WTC11 (cell line): ENCODE measurements at regions not wholly inside any gene's neighbourhood (a gene's known extent, or its start where the extent isn't known, plus 50 kb on each side); places are given as distances from the start of the nearest gene placed in this dataset.
A peak's percentile ranks its signal among the peaks of the same experiment; 100 is the strongest.

ENCODE experiments used
- ATAC-seq: fragments of 200-7000 bp; cut with Tn5 transposase; 2 replicates; pipeline ENCODE4 v1.10.0; 2021; ENCODE audit warnings: mild to moderate bottlenecking, moderate library complexity
- CTCF ChIA-PET: fragments of 300-600 bp; sonication (Branson Sonifier 250); formaldehyde crosslinking; loops from one replicate; lab custom pipeline; 2021; ENCODE audit warnings: antibody characterized with exemption; lab: Charles Lee
- POLR2A ChIA-PET: fragments of 350-600 bp; sonication (Branson Sonifier 250); formaldehyde crosslinking; loops from one replicate; lab custom pipeline; 2021; ENCODE audit warnings: antibody characterized with exemption; lab: Charles Lee
- DNase-seq: peaks from one replicate; pipeline ENCODE4 v3.0.0; 2021; ENCODE audit warnings: low spot score
- H3K27ac Mint-ChIP-seq: 2 replicates; pipeline ENCODE4 v1.8.0; 2021; ENCODE audit warnings: mixed read lengths
- H3K27me3 Mint-ChIP-seq: 2 replicates; pipeline ENCODE4 v1.8.0; 2021; ENCODE audit warnings: low read depth, mild to moderate bottlenecking, moderate library complexity, mixed read lengths
- H3K36me3 Mint-ChIP-seq: 2 replicates; pipeline ENCODE4 v1.8.0; 2021; ENCODE audit warnings: mixed read lengths
- H3K4me1 Mint-ChIP-seq: 2 replicates; pipeline ENCODE4 v1.8.0; 2022; ENCODE audit warnings: mixed read lengths
- H3K4me3 Mint-ChIP-seq: 2 replicates; pipeline ENCODE4 v1.8.0; 2021; ENCODE audit warnings: mild to moderate bottlenecking, moderate library complexity, mixed read lengths
- H3K9me3 Mint-ChIP-seq: 2 replicates; pipeline ENCODE4 v1.8.0; 2021; ENCODE audit warnings: mixed read lengths
- CREM ChIP-seq: sonication (generic); formaldehyde crosslinking; IDR thresholded peaks from 2 replicates; pipeline ENCODE4 v1.8.1; 2022; ENCODE audit warnings: mild to moderate bottlenecking, missing genetic modification reagents, moderate library complexity
- E2F5 ChIP-seq: sonication (generic); formaldehyde crosslinking; IDR thresholded peaks from 2 replicates; pipeline ENCODE4 v1.8.1; 2022; ENCODE audit warnings: mild to moderate bottlenecking, moderate library complexity, missing genetic modification reagents
- ELF4 ChIP-seq: sonication (generic); formaldehyde crosslinking; IDR thresholded peaks from 2 replicates; pipeline ENCODE4 v1.8.1; 2022; ENCODE audit warnings: low read depth, mild to moderate bottlenecking, moderate library complexity, missing genetic modification reagents
- ESRRA ChIP-seq: sonication (generic); formaldehyde crosslinking; IDR thresholded peaks from 2 replicates; pipeline ENCODE4 v1.8.1; 2022; ENCODE audit warnings: mild to moderate bottlenecking, missing genetic modification reagents, borderline replicate concordance
- HMGXB4 ChIP-seq: sonication (generic); formaldehyde crosslinking; IDR thresholded peaks from 2 replicates; pipeline ENCODE4 v1.8.1; 2023; ENCODE audit warnings: mild to moderate bottlenecking, moderate library complexity, missing genetic modification reagents
- JAZF1 ChIP-seq: fragments of 250-450 bp; sonication (Bioruptor Pico); IDR thresholded peaks from 2 replicates; pipeline ENCODE4 v1.9.0; 2021; ENCODE audit warnings: moderate library complexity, mild to moderate bottlenecking, inconsistent platforms
- JUN ChIP-seq: sonication (generic); formaldehyde crosslinking; IDR thresholded peaks from 2 replicates; pipeline ENCODE4 v1.8.0; 2023; ENCODE audit warnings: mild to moderate bottlenecking, missing genetic modification reagents
- KAT7 ChIP-seq: sonication (generic); formaldehyde crosslinking; IDR thresholded peaks from 2 replicates; pipeline ENCODE4 v1.8.1; 2023; ENCODE audit warnings: missing genetic modification reagents, mild to moderate bottlenecking, borderline replicate concordance
- MXD4 ChIP-seq: fragments of 250-450 bp; sonication (Bioruptor Pico); IDR thresholded peaks from 2 replicates; pipeline ENCODE4 v1.8.0; 2021; ENCODE audit warnings: mild to moderate bottlenecking, moderate library complexity, borderline replicate concordance
- NR1H2 ChIP-seq: sonication (generic); formaldehyde crosslinking; IDR thresholded peaks from 2 replicates; pipeline ENCODE4 v1.9.0; 2021; ENCODE audit warnings: mild to moderate bottlenecking, moderate library complexity, missing genetic modification reagents
- RELA ChIP-seq: sonication (generic); formaldehyde crosslinking; IDR thresholded peaks from 2 replicates; pipeline ENCODE4 v1.8.1; 2022; ENCODE audit warnings: missing genetic modification reagents, mild to moderate bottlenecking, borderline replicate concordance
- SP1 ChIP-seq: sonication (generic); formaldehyde crosslinking; conservative IDR thresholded peaks from 2 replicates; pipeline ENCODE4 v1.8.1; 2022; ENCODE audit warnings: missing genetic modification reagents
- ZNF138 ChIP-seq: sonication (generic); formaldehyde crosslinking; conservative IDR thresholded peaks from 2 replicates; pipeline ENCODE4 v1.8.1; 2022; ENCODE audit warnings: mild to moderate bottlenecking, moderate library complexity, missing genetic modification reagents
- ZNF219 ChIP-seq: sonication (generic); formaldehyde crosslinking; IDR thresholded peaks from 2 replicates; pipeline ENCODE4 v1.8.0; 2023; ENCODE audit warnings: missing genetic modification reagents, mild to moderate bottlenecking, borderline replicate concordance
- ZNF232 ChIP-seq: sonication (generic); formaldehyde crosslinking; IDR thresholded peaks from 2 replicates; pipeline ENCODE4 v1.8.0; 2022; ENCODE audit warnings: mild to moderate bottlenecking, missing genetic modification reagents
- ZNF512 ChIP-seq: sonication (generic); formaldehyde crosslinking; IDR thresholded peaks from 2 replicates; pipeline ENCODE4 v1.8.1; 2022; ENCODE audit warnings: missing genetic modification reagents, borderline replicate concordance
- TF ChIP-seq, protein P1 (sequence below): fragments of 250-450 bp; sonication (Bioruptor Pico); IDR thresholded peaks from 2 replicates; pipeline ENCODE4 v1.8.0; 2021; ENCODE audit warnings: mild to moderate bottlenecking
- TF ChIP-seq, protein P2 (sequence below): sonication (generic); formaldehyde crosslinking; IDR thresholded peaks from 2 replicates; pipeline ENCODE4 v1.8.0; 2023; ENCODE audit warnings: missing genetic modification reagents
- TF ChIP-seq, protein P3 (sequence below): sonication (generic); formaldehyde crosslinking; IDR thresholded peaks from 2 replicates; pipeline ENCODE4 v1.8.1; 2022; ENCODE audit warnings: low read depth, missing genetic modification reagents, borderline replicate concordance
- TF ChIP-seq, protein P4 (sequence below): fragments of 200-600 bp; IDR thresholded peaks from 2 replicates; pipeline ENCODE4 v1.8.0; 2022; ENCODE audit warnings: antibody characterized with exemption
- TF ChIP-seq, protein P5 (sequence below): fragments of 250-450 bp; sonication (Bioruptor Pico); IDR thresholded peaks from 2 replicates; pipeline ENCODE4 v1.9.0; 2021; ENCODE audit warnings: mild to moderate bottlenecking

DNA sequence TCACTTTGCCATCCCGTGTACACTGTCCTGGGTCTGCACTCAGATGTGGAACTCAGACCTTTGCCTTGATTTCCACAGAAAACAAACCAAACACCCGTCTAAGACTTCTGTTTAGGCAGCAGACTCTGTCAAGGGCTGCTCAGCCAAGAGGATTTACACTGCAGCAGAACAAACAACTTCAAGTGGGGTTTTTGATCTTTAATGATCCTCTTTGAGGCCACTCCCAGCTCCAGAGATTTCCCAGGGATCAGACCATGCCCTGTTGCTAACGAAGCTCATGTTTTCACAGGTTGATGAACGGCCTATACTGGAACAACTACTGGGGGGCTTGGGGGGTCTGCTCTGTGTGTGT, 52.5 kb upstream of the LGALSL start (continued):
- TF ChIP-seq, protein P1, sequence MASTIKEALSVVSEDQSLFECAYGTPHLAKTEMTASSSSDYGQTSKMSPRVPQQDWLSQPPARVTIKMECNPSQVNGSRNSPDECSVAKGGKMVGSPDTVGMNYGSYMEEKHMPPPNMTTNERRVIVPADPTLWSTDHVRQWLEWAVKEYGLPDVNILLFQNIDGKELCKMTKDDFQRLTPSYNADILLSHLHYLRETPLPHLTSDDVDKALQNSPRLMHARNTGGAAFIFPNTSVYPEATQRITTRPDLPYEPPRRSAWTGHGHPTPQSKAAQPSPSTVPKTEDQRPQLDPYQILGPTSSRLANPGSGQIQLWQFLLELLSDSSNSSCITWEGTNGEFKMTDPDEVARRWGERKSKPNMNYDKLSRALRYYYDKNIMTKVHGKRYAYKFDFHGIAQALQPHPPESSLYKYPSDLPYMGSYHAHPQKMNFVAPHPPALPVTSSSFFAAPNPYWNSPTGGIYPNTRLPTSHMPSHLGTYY, result no peak

GRCh38 chr2:64402876-64403275, 51.1 kb upstream of the LGALSL start:
- peak overlapping the region; percentile 63; the same call in 1 of the 2 replicates for H3K27ac Mint-ChIP-seq
- DNase-seq (no peak), ATAC-seq (no peak)
- no peaks in the 10 kb centered on the region for H3K36me3 Mint-ChIP-seq
- TF ChIP-seq ZNF219 (CRISPR knock-in tag) (no peak), JUN (CRISPR knock-in tag) (no peak)
- TF ChIP-seq, protein P2, sequence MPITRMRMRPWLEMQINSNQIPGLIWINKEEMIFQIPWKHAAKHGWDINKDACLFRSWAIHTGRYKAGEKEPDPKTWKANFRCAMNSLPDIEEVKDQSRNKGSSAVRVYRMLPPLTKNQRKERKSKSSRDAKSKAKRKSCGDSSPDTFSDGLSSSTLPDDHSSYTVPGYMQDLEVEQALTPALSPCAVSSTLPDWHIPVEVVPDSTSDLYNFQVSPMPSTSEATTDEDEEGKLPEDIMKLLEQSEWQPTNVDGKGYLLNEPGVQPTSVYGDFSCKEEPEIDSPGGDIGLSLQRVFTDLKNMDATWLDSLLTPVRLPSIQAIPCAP (CRISPR knock-in tag), result no peak
- ChIA-PET CTCF (interaction anchor here (0.5 to 2.5 kb wide), 3 partner anchors 40 to 226 kb away, joined by 3 to 12 read pairs (median 3); no protein-coding TSS in a partner anchor), POLR2A (no interaction called here)
- H3K27me3 Mint-ChIP-seq, result no peaks in the 10 kb centered on the region
- no peaks in the 10 kb centered on the region for H3K9me3 Mint-ChIP-seq
- H3K4me1 Mint-ChIP-seq, result peaks cover 62% of the 10 kb centered on the region
- no peak overlapping the region; the same call in 1 of the 2 replicates for H3K4me3 Mint-ChIP-seq

- ATAC-seq, result no peak
- DNase-seq, result no peak
- H3K9me3 Mint-ChIP-seq, result no peaks in the 10 kb centered on the region
- peak overlapping the region; percentile 97 for H3K27ac Mint-ChIP-seq
- POLR2A ChIA-PET, result no interaction called here
- peaks cover 62% of the 10 kb centered on the region for H3K4me1 Mint-ChIP-seq
- 0 out of 2 replicates have a peak overlapping the region, but pooled peaks have one; percentile 58 for H3K4me3 Mint-ChIP-seq
- TF ChIP-seq, protein P1, result no peak
- TF ChIP-seq SP1 (CRISPR knock-in tag), result no peak; the same call in 1 of the 2 replicates
- TF ChIP-seq KAT7 (CRISPR knock-in tag), result no peak
- no peak for TF ChIP-seq JAZF1 (CRISPR knock-in tag)
- no peak for TF ChIP-seq ZNF512 (CRISPR knock-in tag)
- no peak for TF ChIP-seq NR1H2 (CRISPR knock-in tag)
- TF ChIP-seq ZNF232 (CRISPR knock-in tag), result no peak
- no peak for TF ChIP-seq CREM
- TF ChIP-seq, protein P3, sequence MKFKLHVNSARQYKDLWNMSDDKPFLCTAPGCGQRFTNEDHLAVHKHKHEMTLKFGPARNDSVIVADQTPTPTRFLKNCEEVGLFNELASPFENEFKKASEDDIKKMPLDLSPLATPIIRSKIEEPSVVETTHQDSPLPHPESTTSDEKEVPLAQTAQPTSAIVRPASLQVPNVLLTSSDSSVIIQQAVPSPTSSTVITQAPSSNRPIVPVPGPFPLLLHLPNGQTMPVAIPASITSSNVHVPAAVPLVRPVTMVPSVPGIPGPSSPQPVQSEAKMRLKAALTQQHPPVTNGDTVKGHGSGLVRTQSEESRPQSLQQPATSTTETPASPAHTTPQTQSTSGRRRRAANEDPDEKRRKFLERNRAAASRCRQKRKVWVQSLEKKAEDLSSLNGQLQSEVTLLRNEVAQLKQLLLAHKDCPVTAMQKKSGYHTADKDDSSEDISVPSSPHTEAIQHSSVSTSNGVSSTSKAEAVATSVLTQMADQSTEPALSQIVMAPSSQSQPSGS (CRISPR knock-in tag), result no peak
- TF ChIP-seq, protein P4, sequence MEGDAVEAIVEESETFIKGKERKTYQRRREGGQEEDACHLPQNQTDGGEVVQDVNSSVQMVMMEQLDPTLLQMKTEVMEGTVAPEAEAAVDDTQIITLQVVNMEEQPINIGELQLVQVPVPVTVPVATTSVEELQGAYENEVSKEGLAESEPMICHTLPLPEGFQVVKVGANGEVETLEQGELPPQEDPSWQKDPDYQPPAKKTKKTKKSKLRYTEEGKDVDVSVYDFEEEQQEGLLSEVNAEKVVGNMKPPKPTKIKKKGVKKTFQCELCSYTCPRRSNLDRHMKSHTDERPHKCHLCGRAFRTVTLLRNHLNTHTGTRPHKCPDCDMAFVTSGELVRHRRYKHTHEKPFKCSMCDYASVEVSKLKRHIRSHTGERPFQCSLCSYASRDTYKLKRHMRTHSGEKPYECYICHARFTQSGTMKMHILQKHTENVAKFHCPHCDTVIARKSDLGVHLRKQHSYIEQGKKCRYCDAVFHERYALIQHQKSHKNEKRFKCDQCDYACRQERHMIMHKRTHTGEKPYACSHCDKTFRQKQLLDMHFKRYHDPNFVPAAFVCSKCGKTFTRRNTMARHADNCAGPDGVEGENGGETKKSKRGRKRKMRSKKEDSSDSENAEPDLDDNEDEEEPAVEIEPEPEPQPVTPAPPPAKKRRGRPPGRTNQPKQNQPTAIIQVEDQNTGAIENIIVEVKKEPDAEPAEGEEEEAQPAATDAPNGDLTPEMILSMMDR, result no peak
- TF ChIP-seq MXD4 (CRISPR knock-in tag), result no peak
- no peak for TF ChIP-seq HMGXB4
- no peak for TF ChIP-seq ZNF219 (CRISPR knock-in tag)
- no peak for TF ChIP-seq ESRRA (CRISPR knock-in tag)
- no peak for TF ChIP-seq ZNF138 (CRISPR knock-in tag)
- no peak for TF ChIP-seq RELA (CRISPR knock-in tag)
- TF ChIP-seq, protein P5, sequence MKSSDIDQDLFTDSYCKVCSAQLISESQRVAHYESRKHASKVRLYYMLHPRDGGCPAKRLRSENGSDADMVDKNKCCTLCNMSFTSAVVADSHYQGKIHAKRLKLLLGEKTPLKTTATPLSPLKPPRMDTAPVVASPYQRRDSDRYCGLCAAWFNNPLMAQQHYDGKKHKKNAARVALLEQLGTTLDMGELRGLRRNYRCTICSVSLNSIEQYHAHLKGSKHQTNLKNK (CRISPR knock-in tag), result no peak
- TF ChIP-seq E2F5 (CRISPR knock-in tag), result no peak
- no peak for TF ChIP-seq ELF4
- no peaks in the 10 kb centered on the region for H3K36me3 Mint-ChIP-seq
- CTCF ChIA-PET, result interaction anchor here (0.5 to 2.5 kb wide), 4 partner anchors 41 to 226 kb away, joined by 3 to 12 read pairs (median 4); no protein-coding TSS in a partner anchor
- no peaks in the 10 kb centered on the region for H3K27me3 Mint-ChIP-seq
Measured at GRCh38 chr2:64403426-64403825, 50.5 kb upstream of the LGALSL start.
